ENCODE measurements at regions not wholly inside any gene's neighbourhood (a gene's known extent, or its start where the extent isn't known, plus 50 kb on each side); places are given as distances from the start of the nearest gene placed in this dataset.

- TF ChIP-seq CTCF (IDR thresholded peaks at IDR 0.05) = no peak
- no peak for TF ChIP-seq POLR2A (IDR thresholded peaks at IDR 0.05)
Observed at GRCh38 chr1:194300340-194300739, 1113.9 kb upstream of the B3GALT2 start.

Data from thyroid gland (tissue), 4 donors.